Caco-2 (cell line): ENCODE measurements at regions not wholly inside any gene's neighbourhood (a gene's known extent, or its start where the extent isn't known, plus 50 kb on each side); places are given as distances from the start of the nearest gene placed in this dataset.
"Not testable (repeated sequence)": the region's sequence is repeated elsewhere in the genome, so short reads cannot be mapped to it uniquely, and the experiment has no call there.

Experiments
- BruUV-seq: library from RNA; stranded (reverse); fragments of 400-500 nt; replicated peaks from 2 replicates; lab custom pipeline; 2021; lab: Mats Ljungman, UMichigan
- CTCF ChIA-PET: fragments of 300-600 bp; sonication (Branson Sonifier 250); formaldehyde crosslinking; loops from one replicate; lab custom pipeline; 2022; ENCODE audit warnings: antibody characterized with exemption; lab: Charles Lee
- POLR2A ChIA-PET: fragments of 300-600 bp; sonication (Branson Sonifier 250); formaldehyde crosslinking; loops from one replicate; lab custom pipeline; 2022; ENCODE audit warnings: antibody characterized with exemption; lab: Charles Lee
- DNase-seq, 2 experiments: peaks; one replicate each; pipeline versions ENCODE4 v3.0.0 to v3.0.0-alpha.2; 2020 to 2022
- H3K27me3 ChIP-seq: replicated peaks from 2 replicates; pipeline ENCODE4 v1.6.0; 2011; ENCODE audit warnings: low read length; ENCODE audit not compliant: control insufficient read depth, insufficient read depth
- H3K36me3 ChIP-seq: 2 replicates; pipeline ENCODE4 v1.5.1; 2011; ENCODE audit warnings: low read length; ENCODE audit not compliant: control insufficient read depth, insufficient read depth
- H3K4me1 ChIP-seq: fragments of 250-450 bp; sonication (Bioruptor Pico); 2 replicates; pipeline ENCODE4 v1.5.1; 2020; ENCODE audit warnings: mild to moderate bottlenecking
- H3K4me3 ChIP-seq: 2 replicates; pipeline ENCODE4 v1.5.1; 2011; ENCODE audit warnings: low read depth, mild to moderate bottlenecking, control low read depth, low read length
- H3K9me3 ChIP-seq: fragments of 250-450 bp; sonication (Bioruptor Pico); 2 replicates; pipeline ENCODE4 v1.5.1; 2020; ENCODE audit warnings: mild to moderate bottlenecking, moderate library complexity
- H3K27ac Mint-ChIP-seq: one replicate; pipeline ENCODE4 v1.8.0; 2022; ENCODE audit warnings: mixed read lengths; ENCODE audit not compliant: unreplicated experiment
- H3K27me3 Mint-ChIP-seq: one replicate; pipeline ENCODE4 v1.8.0; 2022; ENCODE audit warnings: mixed read lengths; ENCODE audit not compliant: insufficient read depth, unreplicated experiment
- H3K36me3 Mint-ChIP-seq: one replicate; pipeline ENCODE4 v1.8.0; 2022; ENCODE audit warnings: mild to moderate bottlenecking, mixed read lengths; ENCODE audit not compliant: insufficient read depth, unreplicated experiment
- H3K4me1 Mint-ChIP-seq: one replicate; pipeline ENCODE4 v1.8.0; 2022; ENCODE audit warnings: low read depth, mixed read lengths; ENCODE audit not compliant: unreplicated experiment
- H3K4me3 Mint-ChIP-seq: one replicate; pipeline ENCODE4 v1.8.0; 2022; ENCODE audit warnings: mild to moderate bottlenecking, moderate library complexity, mixed read lengths; ENCODE audit not compliant: unreplicated experiment
- H3K9me3 Mint-ChIP-seq: one replicate; pipeline ENCODE4 v1.8.0; 2022; ENCODE audit warnings: mixed read lengths; ENCODE audit not compliant: unreplicated experiment
- intact Hi-C: fragments of 100-400 bp; cut with micrococcal nuclease; formaldehyde crosslinking; loops from one replicate; pipeline ENCODE4 v1.10.0; 2022; ENCODE audit not compliant: unreplicated experiment
- TF ChIP-seq, protein P1 (sequence below), 2 experiments: fragments of 200-600 bp in 1 of 2; IDR thresholded peaks; 1 replicate in 1 of 2; 2 replicates in 1 of 2; pipeline versions ENCODE4 v1.5.1 to v1.8.0; 2011 to 2022; ENCODE audit warnings: antibody characterized with exemption in 1 of 2, control low read depth in 1 of 2, inconsistent platforms in 1 of 2, low read depth in 1 of 2, low read length in 1 of 2, mild to moderate bottlenecking in 1 of 2, moderate library complexity in 1 of 2; ENCODE audit not compliant: insufficient read depth in 1 of 2, severe bottlenecking in 1 of 2, unreplicated experiment in 1 of 2

DNA sequence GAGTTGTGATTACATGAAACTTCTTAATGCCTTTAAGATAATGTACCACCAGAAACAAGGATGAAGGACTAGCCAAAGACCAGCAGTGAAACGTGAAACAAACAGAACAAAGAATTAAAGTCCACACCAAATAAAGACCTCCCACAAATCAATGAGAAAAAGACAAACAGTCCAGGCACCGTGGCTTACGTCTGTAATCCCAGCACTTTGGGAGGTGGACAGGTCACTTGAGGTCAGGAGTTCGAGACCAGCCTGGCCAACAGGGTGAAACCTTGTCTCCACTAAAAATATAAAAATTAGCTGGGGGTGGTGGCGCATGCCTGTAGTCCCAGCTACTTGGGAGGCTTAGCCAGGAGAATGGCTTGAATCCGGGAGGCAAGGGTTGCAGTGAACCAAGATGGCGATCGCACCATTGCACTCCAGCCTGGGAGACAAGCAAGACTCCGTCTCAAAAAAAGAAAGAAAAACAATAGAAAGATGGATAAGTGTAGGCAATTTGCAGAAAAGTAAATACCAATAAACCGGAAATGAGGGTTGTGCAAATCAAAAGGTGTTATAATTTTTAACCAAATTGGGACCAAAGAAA is 167.8 kb upstream of the GRK3 start:
- TF ChIP-seq, protein P1, sequence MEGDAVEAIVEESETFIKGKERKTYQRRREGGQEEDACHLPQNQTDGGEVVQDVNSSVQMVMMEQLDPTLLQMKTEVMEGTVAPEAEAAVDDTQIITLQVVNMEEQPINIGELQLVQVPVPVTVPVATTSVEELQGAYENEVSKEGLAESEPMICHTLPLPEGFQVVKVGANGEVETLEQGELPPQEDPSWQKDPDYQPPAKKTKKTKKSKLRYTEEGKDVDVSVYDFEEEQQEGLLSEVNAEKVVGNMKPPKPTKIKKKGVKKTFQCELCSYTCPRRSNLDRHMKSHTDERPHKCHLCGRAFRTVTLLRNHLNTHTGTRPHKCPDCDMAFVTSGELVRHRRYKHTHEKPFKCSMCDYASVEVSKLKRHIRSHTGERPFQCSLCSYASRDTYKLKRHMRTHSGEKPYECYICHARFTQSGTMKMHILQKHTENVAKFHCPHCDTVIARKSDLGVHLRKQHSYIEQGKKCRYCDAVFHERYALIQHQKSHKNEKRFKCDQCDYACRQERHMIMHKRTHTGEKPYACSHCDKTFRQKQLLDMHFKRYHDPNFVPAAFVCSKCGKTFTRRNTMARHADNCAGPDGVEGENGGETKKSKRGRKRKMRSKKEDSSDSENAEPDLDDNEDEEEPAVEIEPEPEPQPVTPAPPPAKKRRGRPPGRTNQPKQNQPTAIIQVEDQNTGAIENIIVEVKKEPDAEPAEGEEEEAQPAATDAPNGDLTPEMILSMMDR (IDR thresholded peaks at IDR 0.05; ENCODE audit: insufficient read depth in 1 of 2, low read depth in 1 of 2, low read length in 1 of 2, severe bottlenecking in 1 of 2, unreplicated experiment in 1 of 2), result no peak
- Mint-ChIP-seq H3K9me3 (no peaks in the 10 kb centered on the region), H3K27me3 (no peaks in the 10 kb centered on the region), H3K4me1 (no peaks in the 10 kb centered on the region), H3K27ac (no peak overlapping the region), H3K36me3 (no peaks in the 10 kb centered on the region), H3K4me3 (no peak overlapping the region)
- Histone ChIP-seq H3K9me3 (no peaks in the 10 kb centered on the region), H3K27me3 (no peaks in the 10 kb centered on the region), H3K36me3 (no peaks in the 10 kb centered on the region), H3K4me1 (no peaks in the 10 kb centered on the region), H3K4me3 (no peak overlapping the region)
- BruUV-seq, result no TSS peak
- ChIA-PET POLR2A (no interaction called here), CTCF (no interaction called here)
- intact Hi-C loops, result no loop called here
- DNase-seq, result no peak

DNA sequence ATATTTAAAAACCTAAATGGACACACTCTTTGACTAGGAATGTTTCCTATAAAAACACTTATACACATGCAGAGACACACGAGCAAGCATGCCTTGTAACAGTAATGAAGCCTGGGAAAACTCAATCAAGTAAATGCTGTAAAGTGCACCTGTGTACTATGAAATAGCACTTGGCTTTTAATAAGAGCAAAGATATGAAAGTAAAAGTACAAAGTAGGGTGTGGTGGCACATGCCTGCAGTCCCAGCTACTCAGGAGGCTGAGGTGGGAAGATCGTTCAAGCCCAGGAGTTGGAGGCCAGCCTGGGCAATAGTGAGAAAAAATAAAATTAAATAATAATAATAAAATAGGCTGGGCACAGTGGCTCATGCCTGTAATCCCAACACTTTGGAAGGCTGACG is 166.9 kb upstream of the GRK3 start:
- no peaks in the 10 kb centered on the region for H3K36me3 ChIP-seq
- ChIA-PET POLR2A (no interaction called here), CTCF (no interaction called here)
- Mint-ChIP-seq H3K27ac (no peak overlapping the region), H3K4me3 (no peak overlapping the region), H3K9me3 (no peaks in the 10 kb centered on the region), H3K36me3 (no peaks in the 10 kb centered on the region), H3K27me3 (no peaks in the 10 kb centered on the region), H3K4me1 (no peaks in the 10 kb centered on the region)
- no peak for DNase-seq
- TF ChIP-seq, protein P1 (IDR thresholded peaks at IDR 0.05; ENCODE audit: insufficient read depth in 1 of 2, low read depth in 1 of 2, low read length in 1 of 2, severe bottlenecking in 1 of 2, unreplicated experiment in 1 of 2), result no peak
- H3K27me3 ChIP-seq, result no peaks in the 10 kb centered on the region
- H3K4me1 ChIP-seq, result no peaks in the 10 kb centered on the region
- no TSS peak for BruUV-seq
- intact Hi-C loops, result no loop called here
- no peak overlapping the region for H3K4me3 ChIP-seq
- H3K9me3 ChIP-seq, result no peaks in the 10 kb centered on the region

DNA sequence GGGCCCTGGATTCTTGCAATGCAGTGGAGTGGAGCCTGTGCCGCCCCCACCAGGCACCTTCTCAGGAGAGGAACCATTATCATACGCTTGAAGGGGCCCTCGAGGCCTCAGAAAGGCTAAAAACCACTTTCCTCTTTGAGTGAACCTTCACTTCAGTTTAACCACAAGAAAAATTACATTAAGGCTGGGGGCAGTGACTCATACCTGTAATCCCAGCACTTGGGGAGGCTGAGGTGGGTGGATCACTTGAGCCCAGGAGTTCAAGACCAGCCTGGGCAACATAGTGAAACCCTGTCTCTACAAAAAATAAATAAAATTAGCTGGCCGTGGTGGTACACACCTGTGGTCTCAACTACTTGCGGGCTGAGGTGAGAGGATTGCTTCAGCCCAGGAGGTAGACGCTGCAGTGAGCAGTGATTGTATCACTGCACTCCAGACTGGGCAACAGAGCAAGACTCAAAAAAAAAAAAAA is 165.8 kb upstream of the GRK3 start:
- H3K27ac Mint-ChIP-seq, H3K27me3 Mint-ChIP-seq, DNase-seq, BruUV-seq, H3K36me3 ChIP-seq, intact Hi-C loops, H3K4me1 ChIP-seq, H3K4me1 Mint-ChIP-seq, POLR2A ChIA-PET, H3K9me3 Mint-ChIP-seq, H3K4me3 ChIP-seq, H3K36me3 Mint-ChIP-seq, H3K9me3 ChIP-seq, H3K27me3 ChIP-seq, CTCF ChIA-PET, H3K4me3 Mint-ChIP-seq: not testable (repeated sequence)
